Stromal cell of bone marrow (primary cell): ENCODE measurements at regions not wholly inside any gene's neighbourhood (a gene's known extent, or its start where the extent isn't known, plus 50 kb on each side); places are given as distances from the start of the nearest gene placed in this dataset.

ENCODE experiments used
- DNase-seq: peaks from one replicate; pipeline ENCODE4 v3.0.0-alpha.2; 2012; ENCODE audit warnings: low read depth

GRCh38 chr16:76724181-76724580, 447.0 kb downstream of the CNTNAP4 start:
- no peak for DNase-seq

GRCh38 chr16:76729525-76729924, 452.3 kb downstream of the CNTNAP4 start:
- peak; percentile 17 for DNase-seq

- DNase-seq: no peak
Measured at GRCh38 chr16:76732894-76733293, 455.7 kb downstream of the CNTNAP4 start.

GRCh38 chr16:76741623-76742022, 449.4 kb upstream of the MON1B start:
- DNase-seq: no peak

GRCh38 chr16:76748461-76749348, 442.3 kb upstream of the MON1B start:
- no peak for DNase-seq

GRCh38 chr16:76749780-76750375, 441.1 kb upstream of the MON1B start:
- DNase-seq: no peak

- DNase-seq: no peak
Measured at GRCh38 chr16:76755496-76755895, 435.5 kb upstream of the MON1B start.

- no peak for DNase-seq
Measured at GRCh38 chr16:76756423-76756822, 434.6 kb upstream of the MON1B start.

GRCh38 chr16:76756951-76757350, 434.0 kb upstream of the MON1B start:
- peak; percentile 22 for DNase-seq

GRCh38 chr16:76766538-76766937, 424.5 kb upstream of the MON1B start:
- no peak for DNase-seq

GRCh38 chr16:76768316-76768715, 422.7 kb upstream of the MON1B start:
- no peak for DNase-seq

- DNase-seq: no peak
Measured at GRCh38 chr16:76768948-76769347, 422.0 kb upstream of the MON1B start.

- DNase-seq: no peak
Measured at GRCh38 chr16:76771216-76771615, 419.8 kb upstream of the MON1B start.

- DNase-seq: no peak
Measured at GRCh38 chr16:76777721-76778465, 413.1 kb upstream of the MON1B start.

GRCh38 chr16:76780556-76780955, 410.4 kb upstream of the MON1B start:
- DNase-seq: no peak

GRCh38 chr16:76784530-76784929, 406.5 kb upstream of the MON1B start:
- DNase-seq: no peak

GRCh38 chr16:76787394-76787793, 403.6 kb upstream of the MON1B start:
- no peak for DNase-seq

GRCh38 chr16:76791151-76791550, 399.8 kb upstream of the MON1B start:
- DNase-seq: no peak

- DNase-seq: no peak
Measured at GRCh38 chr16:76796416-76796815, 394.6 kb upstream of the MON1B start.

GRCh38 chr16:76796978-76797377, 394.0 kb upstream of the MON1B start:
- DNase-seq: no peak

GRCh38 chr16:76797457-76797856, 393.5 kb upstream of the MON1B start:
- no peak for DNase-seq

- no peak for DNase-seq
Measured at GRCh38 chr16:76800196-76800595, 390.8 kb upstream of the MON1B start.

GRCh38 chr16:76801357-76801756, 389.6 kb upstream of the MON1B start:
- DNase-seq: no peak
